Heart left ventricle (tissue), 16 donors: ENCODE measurements at regions not wholly inside any gene's neighbourhood (a gene's known extent, or its start where the extent isn't known, plus 50 kb on each side); places are given as distances from the start of the nearest gene placed in this dataset.

ENCODE experiments used
- ATAC-seq, 4 donors: fragments of 200-7000 bp; cut with Tn5 transposase; one replicate each; pipeline ENCODE4 v1.9.1; 2020 to 2022; ENCODE audit warnings: moderate library complexity in 4 of 4, mild to moderate bottlenecking in 3 of 4, moderate number of reproducible peaks in 1 of 4
- DNase-seq, 5 donors: peaks; one replicate each; pipeline ENCODE4 v3.0.0-alpha.2; 2020
- H3K27ac ChIP-seq, 12 donors: fragments of 200-600 bp; sonication (generic) in 4 of 12; one replicate each; pipeline versions ENCODE4 v1.5.0 to v1.8.0; 2016 to 2022; ENCODE audit warnings: mild to moderate bottlenecking in 2 of 12
- H3K27me3 ChIP-seq, 9 donors: fragments of 200-600 bp; sonication (generic) in 2 of 9; one replicate each; pipeline versions ENCODE4 v1.5.1 to v1.8.0; 2016 to 2022; ENCODE audit warnings: mild to moderate bottlenecking in 3 of 9
- H3K36me3 ChIP-seq, 9 donors: fragments of 200-600 bp; sonication (generic) in 2 of 9; one replicate each; pipeline versions ENCODE4 v1.5.0 to v1.8.0; 2018 to 2022; ENCODE audit warnings: mild to moderate bottlenecking in 2 of 9
- H3K4me1 ChIP-seq, 12 donors: fragments of 200-600 bp; sonication (generic) in 4 of 12; one replicate each; pipeline versions ENCODE4 v1.5.0 to v1.8.0; 2016 to 2022; ENCODE audit warnings: mild to moderate bottlenecking in 3 of 12
- H3K4me3 ChIP-seq, 12 donors: fragments of 200-600 bp; sonication (generic) in 4 of 12; one replicate each; pipeline versions ENCODE4 v1.5.0 to v1.8.0; 2017 to 2022; ENCODE audit warnings: mild to moderate bottlenecking in 9 of 12, moderate library complexity in 4 of 12
- H3K9me3 ChIP-seq, 12 donors: fragments of 200-600 bp; sonication (generic) in 4 of 12; one replicate each; pipeline versions ENCODE4 v1.5.0 to v1.8.0; 2016 to 2022; ENCODE audit warnings: mild to moderate bottlenecking in 1 of 12
- POLR2A ChIP-seq, 2 donors: fragments of 450-650 bp; IDR thresholded peaks; one replicate each; pipeline ENCODE4 v1.6.1; 2017; ENCODE audit warnings: antibody characterized with exemption in 2 of 2, mild to moderate bottlenecking in 2 of 2, moderate library complexity in 2 of 2
- WGBS, 4 donors: extraction: QIAGEN DNeasy Blood & Tissue Kit in 2 of 4; methylation state at CpG; one replicate each; pipeline versions ENCODE4 v1.1.5 to v1.1.7; 2013 to 2018; 5-methylcytosine and 5-hydroxymethylcytosine counted together
- intact Hi-C, 10 donors: fragments of 100-400 bp; cut with DNase I; formaldehyde crosslinking; loops; one replicate each; pipeline versions ENCODE4 v1.11.1 to v1.14.2; 2022
- TF ChIP-seq, protein P1 (sequence below), 12 donors: fragments of 200-600 bp; sonication (generic) in 4 of 12; IDR thresholded peaks; one replicate each; pipeline versions ENCODE4 v1.5.0 to v1.8.0; 2018 to 2022; ENCODE audit warnings: antibody characterized with exemption in 12 of 12, mild to moderate bottlenecking in 5 of 12
- donor health status: ischemic (EF 13 %, LVEDD 7.1; RV severe dilation, severe dysfunction).
- donor health status: healthy with polysubstance abuse.
- donor health status: DM: no; HTN: yes; CAD: no.
- donor health status: DM: no; HTN: no; CAD: no.
- donor health status: ischemic (EF 25% LVEDD 6.9; RV normal size, moderate dysfunction).
- donor health status: ischemic (EF 25% LVEDD 5.7; RV mildly dilated, moderate dysfunction).
- donor health status: healthy.
- donor health status: DM: yes; HTN: yes; CAD: no.
- donor health status: ischemic (EF 35%, LVEDD 5.7; RV mildly dilated, moderate dysfunction).
- donor health status: nonischemic (EF 11% LVEDD 7.7; RV severe dilation, severe dysfunction).
- donor health status: DM: yes; HTN: yes; CAD: no.
- donor health status: PGD.
- donor health status: ischemic (EF 29% LVEDD 5.4; RV normal size, mild dysfunction).
- donor health status: nonischemic (EF 23%, LVEDD 6.1; RV moderate dilation, normal function).

DNA sequence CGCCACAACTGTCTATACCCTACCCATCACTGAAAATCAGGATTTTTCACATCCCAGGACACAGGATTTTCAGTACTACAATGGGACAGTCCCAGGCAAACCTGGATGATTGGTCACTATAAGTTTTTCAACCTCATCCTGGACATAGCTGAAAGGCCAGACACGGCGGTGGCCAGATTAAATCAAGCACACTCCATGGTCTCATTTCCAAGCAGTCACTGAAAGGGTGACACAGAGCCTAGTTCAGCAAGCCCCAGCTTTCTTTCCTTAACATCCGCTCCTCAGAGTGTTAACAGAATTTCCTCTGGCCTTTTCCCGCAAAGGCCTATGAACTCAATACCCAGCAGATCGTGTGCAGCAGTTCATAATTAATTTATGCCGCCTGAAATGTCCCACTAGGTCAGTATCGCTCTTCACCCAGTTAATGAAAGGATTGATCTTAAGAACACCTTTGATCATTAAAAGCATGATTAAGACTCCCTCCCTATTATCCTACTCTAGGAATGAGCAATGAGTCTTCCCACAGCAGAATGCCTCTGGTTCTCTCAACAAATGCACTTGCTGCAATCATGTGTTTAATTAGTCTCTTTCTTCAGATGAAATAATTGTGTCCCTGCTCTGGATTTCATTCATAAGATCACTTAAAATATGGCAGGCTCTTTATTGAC, 104.0 kb upstream of the NANOS1 start:
- 70 to 92% (median 84%) methylated on average over 8 of the region's 8 CpGs for WGBS, 4 donors
- no peaks in the 10 kb centered on the region for H3K36me3 ChIP-seq
- no peak overlapping the region for H3K27ac ChIP-seq
- no peak for TF ChIP-seq POLR2A (IDR thresholded peaks at IDR 0.05)
- TF ChIP-seq, protein P1, sequence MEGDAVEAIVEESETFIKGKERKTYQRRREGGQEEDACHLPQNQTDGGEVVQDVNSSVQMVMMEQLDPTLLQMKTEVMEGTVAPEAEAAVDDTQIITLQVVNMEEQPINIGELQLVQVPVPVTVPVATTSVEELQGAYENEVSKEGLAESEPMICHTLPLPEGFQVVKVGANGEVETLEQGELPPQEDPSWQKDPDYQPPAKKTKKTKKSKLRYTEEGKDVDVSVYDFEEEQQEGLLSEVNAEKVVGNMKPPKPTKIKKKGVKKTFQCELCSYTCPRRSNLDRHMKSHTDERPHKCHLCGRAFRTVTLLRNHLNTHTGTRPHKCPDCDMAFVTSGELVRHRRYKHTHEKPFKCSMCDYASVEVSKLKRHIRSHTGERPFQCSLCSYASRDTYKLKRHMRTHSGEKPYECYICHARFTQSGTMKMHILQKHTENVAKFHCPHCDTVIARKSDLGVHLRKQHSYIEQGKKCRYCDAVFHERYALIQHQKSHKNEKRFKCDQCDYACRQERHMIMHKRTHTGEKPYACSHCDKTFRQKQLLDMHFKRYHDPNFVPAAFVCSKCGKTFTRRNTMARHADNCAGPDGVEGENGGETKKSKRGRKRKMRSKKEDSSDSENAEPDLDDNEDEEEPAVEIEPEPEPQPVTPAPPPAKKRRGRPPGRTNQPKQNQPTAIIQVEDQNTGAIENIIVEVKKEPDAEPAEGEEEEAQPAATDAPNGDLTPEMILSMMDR (IDR thresholded peaks at IDR 0.05): no peak
- no peaks in the 10 kb centered on the region for H3K27me3 ChIP-seq
- intact Hi-C loops: no loop called here
- ATAC-seq (peak in 1 of 4 donors; percentile 26), DNase-seq (no peak)
- peaks cover 0 to 8% (median 3%) of the 10 kb centered on the region in 12 donors for H3K9me3 ChIP-seq
- peaks cover 0 to 5% (median 0%) of the 10 kb centered on the region in 12 donors for H3K4me1 ChIP-seq
- H3K4me3 ChIP-seq: no peak overlapping the region

DNA sequence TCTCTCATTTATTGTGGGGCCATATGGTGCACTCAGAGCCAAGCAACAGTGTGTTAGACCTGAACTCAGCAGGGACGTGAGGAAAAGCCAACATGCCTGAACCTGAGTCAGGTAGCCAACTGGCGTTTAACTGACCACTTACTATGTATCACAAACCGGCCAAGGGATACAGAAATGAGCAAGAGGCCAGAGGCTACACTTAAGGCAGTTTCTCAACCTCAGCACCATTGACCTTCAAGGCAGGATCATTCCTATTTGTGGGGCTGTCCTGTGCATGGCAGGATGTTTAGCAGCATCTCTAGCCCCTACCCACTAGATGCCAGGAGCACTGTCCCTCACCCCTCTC, 103.5 kb upstream of the NANOS1 start:
- WGBS, 4 donors: 91 to 96% (median 94%) methylated on average over 3 of the region's 3 CpGs
- Histone ChIP-seq H3K4me3 (no peak overlapping the region), H3K27me3 (no peaks in the 10 kb centered on the region), H3K36me3 (no peaks in the 10 kb centered on the region), H3K9me3 (peaks cover 0 to 13% (median 7%) of the 10 kb centered on the region in 12 donors), H3K27ac (no peak overlapping the region), H3K4me1 (peaks cover 0 to 5% (median 0%) of the 10 kb centered on the region in 12 donors)
- no peak for TF ChIP-seq POLR2A (IDR thresholded peaks at IDR 0.05)
- TF ChIP-seq, protein P1 (IDR thresholded peaks at IDR 0.05): no peak
- ATAC-seq: no peak
- intact Hi-C loops: no loop called here
- DNase-seq: no peak

DNA sequence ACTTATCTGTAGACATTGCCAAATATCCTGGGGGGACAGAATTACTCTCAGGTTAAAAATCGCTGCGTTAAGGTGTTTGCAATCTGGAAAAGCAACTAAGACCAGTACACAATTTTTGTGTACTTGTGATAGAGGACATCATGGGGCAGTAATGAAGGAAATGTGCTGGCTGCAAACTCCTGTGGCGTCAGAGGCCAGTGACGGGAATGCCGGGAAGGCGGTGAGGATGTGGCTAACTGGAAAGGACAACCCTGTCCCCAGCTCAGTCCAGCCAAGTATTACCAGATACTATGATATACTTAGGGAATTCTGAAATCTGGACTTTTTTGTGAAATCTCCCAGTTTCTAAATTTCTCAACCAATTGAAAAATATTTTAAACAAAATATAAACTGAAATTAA, 103.1 kb upstream of the NANOS1 start:
- no peaks in the 10 kb centered on the region for H3K27me3 ChIP-seq
- H3K36me3 ChIP-seq: no peaks in the 10 kb centered on the region
- peaks cover 0 to 17% (median 11%) of the 10 kb centered on the region in 12 donors for H3K9me3 ChIP-seq
- 75 to 84% (median 77%) methylated on average over 6 of the region's 6 CpGs for WGBS, 4 donors
- H3K4me1 ChIP-seq: peaks cover 0 to 5% (median 0%) of the 10 kb centered on the region in 12 donors
- no peak for DNase-seq
- no peak for TF ChIP-seq POLR2A (IDR thresholded peaks at IDR 0.05)
- TF ChIP-seq, protein P1 (IDR thresholded peaks at IDR 0.05): no peak
- ATAC-seq: peak in 1 of 4 donors; percentile 42
- intact Hi-C loops: no loop called here
- H3K27ac ChIP-seq: no peak overlapping the region
- H3K4me3 ChIP-seq: no peak overlapping the region

GRCh38 chr10:118926903-118927302, 102.6 kb upstream of the NANOS1 start:
- Histone ChIP-seq H3K4me1 (peaks cover 0 to 5% (median 0%) of the 10 kb centered on the region in 12 donors), H3K4me3 (no peak overlapping the region), H3K27ac (peak overlapping the region in 1 of 12 donors; percentile 7), H3K27me3 (no peaks in the 10 kb centered on the region), H3K9me3 (peaks cover 0 to 22% (median 13%) of the 10 kb centered on the region in 12 donors), H3K36me3 (no peaks in the 10 kb centered on the region)
- ATAC-seq: no peak
- 70 to 85% (median 75%) methylated on average over 1 of the region's 1 CpG for WGBS, 4 donors
- intact Hi-C loops: no loop called here
- no peak for DNase-seq
- TF ChIP-seq POLR2A (IDR thresholded peaks at IDR 0.05): no peak
- TF ChIP-seq, protein P1 (IDR thresholded peaks at IDR 0.05): no peak
